Naive thymus-derived CD8-positive, alpha-beta T cell (primary cell): ENCODE measurements at regions not wholly inside any gene's neighbourhood (a gene's known extent, or its start where the extent isn't known, plus 50 kb on each side); places are given as distances from the start of the nearest gene placed in this dataset.
A peak's percentile ranks its signal among the peaks of the same experiment; 100 is the strongest.

Source experiments
- ATAC-seq, 2 donors: fragments of 150-1000 bp; cut with Tn5 transposase in 1 of 2; sonication (Bioruptor Pico), chemical (Tn5 transposase) in 1 of 2; 1 replicate in 1 of 2; 2 replicates in 1 of 2; pipeline ENCODE4 v1.10.0; 2021; ENCODE audit warnings: mild to moderate bottlenecking in 2 of 2, moderate library complexity in 2 of 2
- POLR2A ChIA-PET: fragments of 350-600 bp; sonication (Branson Sonifier 250); formaldehyde crosslinking; loops from one replicate; lab custom pipeline; 2021; ENCODE audit warnings: antibody characterized with exemption; lab: Charles Lee
- DNase-seq, 10 donors: peaks; one replicate each; pipeline versions ENCODE4 v3.0.0 to v3.0.0-alpha.2; 2020 to 2022
- H3K27ac Mint-ChIP-seq, 10 donors: one replicate each; pipeline ENCODE4 v1.8.0; 2020 to 2022; ENCODE audit warnings: mild to moderate bottlenecking in 10 of 10, mixed read lengths in 10 of 10, moderate library complexity in 4 of 10, inconsistent platforms in 1 of 10
- H3K27me3 Mint-ChIP-seq, 5 donors: one replicate each; pipeline ENCODE4 v1.8.0; 2021 to 2022; ENCODE audit warnings: mixed read lengths in 5 of 5
- H3K36me3 Mint-ChIP-seq, 3 donors: one replicate each; pipeline ENCODE4 v1.8.0; 2020 to 2022; ENCODE audit warnings: mixed read lengths in 3 of 3, mild to moderate bottlenecking in 2 of 3, inconsistent platforms in 1 of 3
- H3K4me1 Mint-ChIP-seq, 4 donors: one replicate each; pipeline ENCODE4 v1.8.0; 2021 to 2022; ENCODE audit warnings: mixed read lengths in 4 of 4
- H3K4me3 Mint-ChIP-seq, 10 donors: one replicate each; pipeline ENCODE4 v1.8.0; 2020 to 2022; ENCODE audit warnings: mild to moderate bottlenecking in 10 of 10, mixed read lengths in 10 of 10, moderate library complexity in 6 of 10, inconsistent platforms in 1 of 10
- H3K9me3 Mint-ChIP-seq, 9 donors: one replicate each; pipeline ENCODE4 v1.8.0; 2020 to 2022; ENCODE audit warnings: mixed read lengths in 9 of 9, mild to moderate bottlenecking in 3 of 9, inconsistent platforms in 1 of 9, moderate library complexity in 1 of 9

DNA sequence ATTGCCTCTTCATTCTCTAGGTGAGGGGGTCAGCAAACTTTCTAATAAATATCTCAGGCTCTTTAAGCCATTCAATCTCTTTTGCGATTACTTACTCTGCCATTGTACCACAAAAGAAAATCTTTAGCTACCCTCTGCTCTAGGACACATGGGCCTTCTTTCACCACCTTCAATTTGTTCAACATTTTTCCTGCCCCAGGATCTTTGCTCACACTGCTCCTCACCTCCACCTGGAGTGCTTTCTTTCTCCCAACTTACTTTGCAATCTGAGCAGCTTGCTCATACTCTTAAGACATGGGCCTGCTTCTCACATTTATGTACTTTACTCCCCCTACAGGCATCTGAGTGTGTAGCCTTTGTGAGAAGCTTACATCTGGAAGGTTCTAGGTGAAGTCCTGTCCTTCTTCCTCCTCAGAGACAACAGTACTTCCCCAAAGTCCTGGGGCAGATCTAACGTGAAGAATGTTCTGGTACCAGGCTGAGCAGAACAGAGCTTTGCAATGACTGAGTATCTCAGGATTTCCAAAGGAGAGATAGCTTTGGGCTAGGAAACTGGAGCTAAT lies 55.0 kb upstream of the PRDM5 start:
- peak; percentile 72 to 80 for ATAC-seq
- no peaks in the 10 kb centered on the region for H3K9me3 Mint-ChIP-seq
- POLR2A ChIA-PET, result interaction anchor here (0.9 kb wide), 1 partner anchor 32 kb away, joined by 4 read pairs; no protein-coding TSS in a partner anchor

DNA sequence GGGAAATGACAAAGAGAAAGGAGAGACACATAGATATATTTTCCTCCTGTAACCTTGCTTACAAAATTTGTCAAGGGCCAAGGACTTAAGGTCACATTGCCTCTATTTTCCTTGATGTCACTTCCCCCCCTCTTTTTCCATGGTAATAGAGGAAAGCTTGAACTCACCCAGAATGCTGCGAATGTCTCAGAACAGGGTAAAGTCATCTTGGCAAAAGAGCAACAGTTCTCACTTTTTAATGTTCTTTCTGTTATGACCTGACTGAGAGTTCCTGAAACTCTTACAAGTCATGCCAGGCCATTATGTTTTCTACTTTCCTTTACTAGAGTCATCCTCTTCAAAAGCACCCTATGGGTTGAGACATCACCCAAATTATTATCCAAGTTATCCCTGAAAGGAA lies 50.7 kb upstream of the PRDM5 start:
- ATAC-seq, result no peak
- Mint-ChIP-seq H3K4me3 (no peak overlapping the region), H3K36me3 (no peaks in the 10 kb centered on the region), H3K27me3 (peaks cover 0 to 2% (median 0%) of the 10 kb centered on the region in 5 donors), H3K27ac (no peak overlapping the region), H3K4me1 (peaks cover 0 to 6% (median 4%) of the 10 kb centered on the region in 4 donors), H3K9me3 (no peaks in the 10 kb centered on the region)
- DNase-seq, result no peak
- POLR2A ChIA-PET, result no interaction called here

More for the DNA sequence above, 55.0 kb upstream of the PRDM5 start:
- H3K4me1 Mint-ChIP-seq, result peaks cover 0 to 11% (median 5%) of the 10 kb centered on the region in 4 donors
- H3K4me3 Mint-ChIP-seq, result no peak overlapping the region
- H3K27me3 Mint-ChIP-seq, result no peaks in the 10 kb centered on the region
- H3K27ac Mint-ChIP-seq, result peak overlapping the region in 3 of 10 donors; percentile 0 to 22 (median 7)
- DNase-seq, result peak in 5 of 10 donors; percentile 2 to 29 (median 20)
- H3K36me3 Mint-ChIP-seq, result no peaks in the 10 kb centered on the region
